ENCODE measurements at regions not wholly inside any gene's neighbourhood (a gene's known extent, or its start where the extent isn't known, plus 50 kb on each side); places are given as distances from the start of the nearest gene placed in this dataset.

DNA sequence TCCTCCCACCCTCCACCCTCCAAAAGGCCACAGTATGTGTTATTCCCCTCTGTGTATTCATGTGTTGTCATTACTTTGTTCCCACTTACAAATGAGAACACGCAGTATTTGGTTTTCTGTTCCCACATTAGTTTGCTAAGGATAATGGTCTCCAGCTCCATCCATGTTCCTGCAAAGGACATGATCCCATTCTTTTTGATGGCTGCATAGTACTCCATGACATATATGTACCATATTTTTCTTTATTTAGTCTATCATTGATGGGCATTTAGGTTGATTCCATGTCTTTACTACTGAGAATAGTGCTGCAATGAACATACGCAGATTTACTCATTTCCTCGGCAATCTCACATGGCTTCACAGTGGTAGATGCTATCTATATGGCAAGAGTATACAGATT, 453.6 kb upstream of the CFAP20DC start:
- H3K36me3 ChIP-seq (ENCODE audit: insufficient read depth) = no peaks in the 10 kb centered on the region
- Mint-ChIP-seq H3K27ac (no peak overlapping the region), H3K27me3 (ENCODE audit: insufficient read depth, low read depth, poor library complexity) (peaks cover 3% of the 10 kb centered on the region), H3K4me3 (no peak overlapping the region), H3K9me3 (peaks cover 11% of the 10 kb centered on the region; the same call in 2 of the 3 replicates), H3K4me1 (peaks cover 11% of the 10 kb centered on the region; the same call in 2 of the 3 replicates), H3K36me3 (ENCODE audit: low read depth) (no peaks in the 10 kb centered on the region)
- H4K20me1 ChIP-seq (replicated peaks; ENCODE audit: insufficient read depth) = no peaks in the 10 kb centered on the region
- no peak for ATAC-seq
- peaks cover 5% of the 10 kb centered on the region; the same call in 1 of the 2 replicates for H3K4me1 ChIP-seq (ENCODE audit: insufficient read depth)
- H2AFZ ChIP-seq = no peak overlapping the region
- no peak overlapping the region for H3K27ac ChIP-seq (ENCODE audit: low read depth)
- TF ChIP-seq POLR2AphosphoS5 (IDR thresholded peaks at IDR 0.05; ENCODE audit: low read depth) = no peak
- TF ChIP-seq ZNF114 (CRISPR knock-in tag; IDR thresholded peaks at IDR 0.05) = no peak
- TF ChIP-seq, protein P1, sequence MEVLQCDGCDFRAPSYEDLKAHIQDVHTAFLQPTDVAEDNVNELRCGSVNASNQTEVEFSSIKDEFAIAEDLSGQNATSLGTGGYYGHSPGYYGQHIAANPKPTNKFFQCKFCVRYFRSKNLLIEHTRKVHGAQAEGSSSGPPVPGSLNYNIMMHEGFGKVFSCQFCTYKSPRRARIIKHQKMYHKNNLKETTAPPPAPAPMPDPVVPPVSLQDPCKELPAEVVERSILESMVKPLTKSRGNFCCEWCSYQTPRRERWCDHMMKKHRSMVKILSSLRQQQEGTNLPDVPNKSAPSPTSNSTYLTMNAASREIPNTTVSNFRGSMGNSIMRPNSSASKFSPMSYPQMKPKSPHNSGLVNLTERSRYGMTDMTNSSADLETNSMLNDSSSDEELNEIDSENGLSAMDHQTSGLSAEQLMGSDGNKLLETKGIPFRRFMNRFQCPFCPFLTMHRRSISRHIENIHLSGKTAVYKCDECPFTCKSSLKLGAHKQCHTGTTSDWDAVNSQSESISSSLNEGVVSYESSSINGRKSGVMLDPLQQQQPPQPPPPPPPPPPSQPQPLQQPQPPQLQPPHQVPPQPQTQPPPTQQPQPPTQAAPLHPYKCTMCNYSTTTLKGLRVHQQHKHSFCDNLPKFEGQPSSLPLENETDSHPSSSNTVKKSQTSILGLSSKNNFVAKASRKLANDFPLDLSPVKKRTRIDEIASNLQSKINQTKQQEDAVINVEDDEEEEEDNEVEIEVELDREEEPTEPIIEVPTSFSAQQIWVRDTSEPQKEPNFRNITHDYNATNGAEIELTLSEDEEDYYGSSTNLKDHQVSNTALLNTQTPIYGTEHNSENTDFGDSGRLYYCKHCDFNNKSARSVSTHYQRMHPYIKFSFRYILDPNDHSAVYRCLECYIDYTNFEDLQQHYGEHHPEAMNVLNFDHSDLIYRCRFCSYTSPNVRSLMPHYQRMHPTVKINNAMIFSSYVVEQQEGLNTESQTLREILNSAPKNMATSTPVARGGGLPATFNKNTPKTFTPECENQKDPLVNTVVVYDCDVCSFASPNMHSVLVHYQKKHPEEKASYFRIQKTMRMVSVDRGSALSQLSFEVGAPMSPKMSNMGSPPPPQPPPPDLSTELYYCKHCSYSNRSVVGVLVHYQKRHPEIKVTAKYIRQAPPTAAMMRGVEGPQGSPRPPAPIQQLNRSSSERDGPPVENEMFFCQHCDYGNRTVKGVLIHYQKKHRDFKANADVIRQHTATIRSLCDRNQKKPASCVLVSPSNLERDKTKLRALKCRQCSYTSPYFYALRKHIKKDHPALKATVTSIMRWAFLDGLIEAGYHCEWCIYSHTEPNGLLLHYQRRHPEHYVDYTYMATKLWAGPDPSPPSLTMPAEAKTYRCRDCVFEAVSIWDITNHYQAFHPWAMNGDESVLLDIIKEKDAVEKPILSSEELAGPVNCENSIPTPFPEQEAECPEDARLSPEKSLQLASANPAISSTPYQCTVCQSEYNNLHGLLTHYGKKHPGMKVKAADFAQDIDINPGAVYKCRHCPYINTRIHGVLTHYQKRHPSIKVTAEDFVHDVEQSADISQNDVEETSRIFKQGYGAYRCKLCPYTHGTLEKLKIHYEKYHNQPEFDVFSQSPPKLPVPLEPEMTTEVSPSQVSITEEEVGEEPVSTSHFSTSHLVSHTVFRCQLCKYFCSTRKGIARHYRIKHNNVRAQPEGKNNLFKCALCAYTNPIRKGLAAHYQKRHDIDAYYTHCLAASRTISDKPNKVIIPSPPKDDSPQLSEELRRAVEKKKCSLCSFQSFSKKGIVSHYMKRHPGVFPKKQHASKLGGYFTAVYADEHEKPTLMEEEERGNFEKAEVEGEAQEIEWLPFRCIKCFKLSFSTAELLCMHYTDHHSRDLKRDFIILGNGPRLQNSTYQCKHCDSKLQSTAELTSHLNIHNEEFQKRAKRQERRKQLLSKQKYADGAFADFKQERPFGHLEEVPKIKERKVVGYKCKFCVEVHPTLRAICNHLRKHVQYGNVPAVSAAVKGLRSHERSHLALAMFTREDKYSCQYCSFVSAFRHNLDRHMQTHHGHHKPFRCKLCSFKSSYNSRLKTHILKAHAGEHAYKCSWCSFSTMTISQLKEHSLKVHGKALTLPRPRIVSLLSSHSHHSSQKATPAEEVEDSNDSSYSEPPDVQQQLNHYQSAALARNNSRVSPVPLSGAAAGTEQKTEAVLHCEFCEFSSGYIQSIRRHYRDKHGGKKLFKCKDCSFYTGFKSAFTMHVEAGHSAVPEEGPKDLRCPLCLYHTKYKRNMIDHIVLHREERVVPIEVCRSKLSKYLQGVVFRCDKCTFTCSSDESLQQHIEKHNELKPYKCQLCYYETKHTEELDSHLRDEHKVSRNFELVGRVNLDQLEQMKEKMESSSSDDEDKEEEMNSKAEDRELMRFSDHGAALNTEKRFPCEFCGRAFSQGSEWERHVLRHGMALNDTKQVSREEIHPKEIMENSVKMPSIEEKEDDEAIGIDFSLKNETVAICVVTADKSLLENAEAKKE (CRISPR knock-in tag; IDR thresholded peaks at IDR 0.05) = no peak
- no peak for TF ChIP-seq ZNF331 (CRISPR knock-in tag; IDR thresholded peaks at IDR 0.05; ENCODE audit: low read depth)
- no peak for DNase-seq (ENCODE audit: low spot score)
- no peaks in the 10 kb centered on the region for H3K79me2 ChIP-seq (replicated peaks; ENCODE audit: insufficient read depth)
- H3K9me2 ChIP-seq (ENCODE audit: insufficient read depth) = peaks cover 7% of the 10 kb centered on the region; the same call in 1 of the 2 replicates
- H3F3A ChIP-seq (replicated peaks; ENCODE audit: low read depth) = no peaks in the 10 kb centered on the region
- H3K4me3 ChIP-seq = no peak overlapping the region
- no peaks in the 10 kb centered on the region for H3K27me3 ChIP-seq (ENCODE audit: insufficient read depth)
- H3K4me2 ChIP-seq = no peak overlapping the region

DNA sequence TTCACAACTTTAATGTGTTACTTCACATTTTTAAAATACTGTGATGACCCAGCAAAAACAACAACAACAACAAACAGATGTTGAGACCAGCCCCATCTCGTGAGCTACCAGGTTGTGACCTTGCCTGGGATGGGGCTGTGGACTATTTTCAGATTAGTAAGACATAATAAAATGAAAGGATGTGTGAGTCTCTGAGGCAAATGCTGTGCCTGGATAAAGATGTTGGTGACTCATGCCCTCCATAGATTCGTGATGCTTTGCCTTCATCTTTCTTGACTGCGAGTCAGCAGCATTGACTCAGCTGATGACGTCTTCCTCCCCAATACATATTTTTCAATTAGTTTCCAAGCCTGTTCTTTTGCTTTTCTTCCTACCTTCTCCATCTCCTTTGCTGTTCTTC, 453.0 kb upstream of the CFAP20DC start:
- Histone ChIP-seq H3K4me2 (no peak overlapping the region), H3K36me3 (ENCODE audit: insufficient read depth) (no peaks in the 10 kb centered on the region), H3K27me3 (ENCODE audit: insufficient read depth) (no peaks in the 10 kb centered on the region), H3K4me3 (no peak overlapping the region), H3K27ac (ENCODE audit: low read depth) (no peak overlapping the region), H3K4me1 (ENCODE audit: insufficient read depth) (peaks cover 5% of the 10 kb centered on the region; the same call in 1 of the 2 replicates), H2AFZ (no peak overlapping the region), H3K9me2 (ENCODE audit: insufficient read depth) (peaks cover 7% of the 10 kb centered on the region; the same call in 1 of the 2 replicates), H3F3A (replicated peaks; ENCODE audit: low read depth) (no peaks in the 10 kb centered on the region), H4K20me1 (replicated peaks; ENCODE audit: insufficient read depth) (no peaks in the 10 kb centered on the region), H3K79me2 (replicated peaks; ENCODE audit: insufficient read depth) (no peaks in the 10 kb centered on the region)
- ATAC-seq (no peak), DNase-seq (ENCODE audit: low spot score) (no peak)
- Mint-ChIP-seq H3K36me3 (ENCODE audit: low read depth) (no peaks in the 10 kb centered on the region), H3K9me3 (peaks cover 11% of the 10 kb centered on the region; the same call in 2 of the 3 replicates), H3K27ac (no peak overlapping the region), H3K4me1 (peaks cover 11% of the 10 kb centered on the region; the same call in 2 of the 3 replicates), H3K4me3 (no peak overlapping the region), H3K27me3 (ENCODE audit: insufficient read depth, low read depth, poor library complexity) (peaks cover 3% of the 10 kb centered on the region)
- no peak for TF ChIP-seq JUNB (IDR thresholded peaks at IDR 0.05; ENCODE audit: unreplicated experiment)
- TF ChIP-seq STAT1 (IDR thresholded peaks at IDR 0.05; ENCODE audit: unreplicated experiment) = no peak
